B cell (primary cell): ENCODE measurements at regions not wholly inside any gene's neighbourhood (a gene's known extent, or its start where the extent isn't known, plus 50 kb on each side); places are given as distances from the start of the nearest gene placed in this dataset.

Experiments
- ATAC-seq: fragments of 200-7000 bp; cut with Tn5 transposase; one replicate; pipeline ENCODE4 v1.10.0; 2021; ENCODE audit warnings: low read depth, mild to moderate bottlenecking, moderate number of reproducible peaks, moderate library complexity
- CTCF ChIA-PET: fragments of 350-600 bp; sonication (Branson Sonifier 250); formaldehyde crosslinking; loops from one replicate; lab custom pipeline; 2021; ENCODE audit warnings: antibody characterized with exemption, inconsistent platforms; lab: Charles Lee
- POLR2A ChIA-PET: fragments of 350-600 bp; sonication (Branson Sonifier 250); formaldehyde crosslinking; loops from one replicate; lab custom pipeline; 2021; ENCODE audit warnings: antibody characterized with exemption; lab: Charles Lee
- DNase-seq: peaks from one replicate; pipeline ENCODE4 v3.0.0; 2013
- H2AFZ ChIP-seq: 2 replicates; pipeline ENCODE4 v1.6.1; 2012; ENCODE audit warnings: mild to moderate bottlenecking, low read depth, low read length; ENCODE audit not compliant: insufficient read depth, poor library complexity, severe bottlenecking
- H3K27ac ChIP-seq, 2 donors: 1 replicate in 1 of 2; 2 replicates in 1 of 2; pipeline ENCODE4 v1.5.1; 2012 to 2013; ENCODE audit warnings: low read length in 2 of 2, mild to moderate bottlenecking in 2 of 2, moderate library complexity in 1 of 2
- H3K27me3 ChIP-seq, 4 experiments: fragments of 200-600 bp in 1 of 4; sonication (generic) in 1 of 4; replicated peaks in 1 of 4; 1 replicate in 2 of 4; 2 replicates in 2 of 4; pipeline versions ENCODE4 v1.6.1 to v1.7.0; 2013 to 2016; ENCODE audit warnings: low read length in 3 of 4, mild to moderate bottlenecking in 2 of 4, mixed read lengths in 1 of 4, moderate library complexity in 1 of 4; ENCODE audit not compliant: insufficient read depth in 4 of 4, control insufficient read depth in 3 of 4; ENCODE audit errors: control extremely low read depth in 1 of 4
- H3K36me3 ChIP-seq, 2 experiments: replicated peaks in 1 of 2; 1 replicate in 1 of 2; 2 replicates in 1 of 2; pipeline versions ENCODE4 v1.6.1 to v1.7.1; 2013; ENCODE audit warnings: low read length in 1 of 2; ENCODE audit not compliant: insufficient read depth in 2 of 2, control insufficient read depth in 1 of 2; ENCODE audit errors: control extremely low read depth in 1 of 2, extremely low read depth in 1 of 2
- H3K4me1 ChIP-seq, 2 donors: fragments of 200-600 bp in 1 of 2; sonication (generic) in 1 of 2; 1 replicate in 1 of 2; 2 replicates in 1 of 2; pipeline versions ENCODE4 v1.5.1 to v1.6.1; 2013 to 2017; ENCODE audit warnings: low read length in 2 of 2; ENCODE audit not compliant: control insufficient read depth in 2 of 2, insufficient read depth in 2 of 2
- H3K4me2 ChIP-seq: replicated peaks from 2 replicates; pipeline ENCODE3; 2012; ENCODE audit warnings: mild to moderate bottlenecking, low read depth, low read length; ENCODE audit not compliant: poor library complexity, severe bottlenecking
- H3K4me3 ChIP-seq, 5 experiments: fragments of 200-600 bp in 1 of 5; sonication (generic) in 1 of 5; 1 replicate in 3 of 5; 2 replicates in 2 of 5; pipeline versions ENCODE4 v1.5.1 to v1.7.0; 2011 to 2016; ENCODE audit warnings: low read length in 4 of 5, mild to moderate bottlenecking in 4 of 5, low read depth in 2 of 5, control low read depth in 1 of 5, moderate library complexity in 1 of 5; ENCODE audit not compliant: insufficient read depth in 1 of 5; ENCODE audit errors: control extremely low read depth in 1 of 5, extremely low read depth in 1 of 5
- H3K79me2 ChIP-seq: fragments of 200-600 bp; sonication (generic); one replicate; pipeline ENCODE4 v1.6.0; 2016; ENCODE audit warnings: low read length; ENCODE audit not compliant: control insufficient read depth, insufficient read depth
- H3K9ac ChIP-seq: fragments of 200-600 bp; sonication (generic); 2 replicates; pipeline ENCODE4 v1.6.1; 2017; ENCODE audit warnings: mild to moderate bottlenecking, low read length, moderate library complexity
- H3K9me3 ChIP-seq, 3 donors: one replicate each; pipeline versions ENCODE4 v1.6.1 to v1.7.1; 2013; ENCODE audit warnings: low read length in 2 of 3; ENCODE audit not compliant: control insufficient read depth in 2 of 3, insufficient read depth in 1 of 3; ENCODE audit errors: control extremely low read depth in 1 of 3
- H4K20me1 ChIP-seq: 2 replicates; pipeline ENCODE4 v1.6.0; 2012; ENCODE audit warnings: mild to moderate bottlenecking, low read length; ENCODE audit not compliant: insufficient read depth, control insufficient read depth, poor library complexity, severe bottlenecking
- H3K27ac Mint-ChIP-seq: one replicate; pipeline ENCODE4 v1.8.0; 2021; ENCODE audit warnings: mixed read lengths
- H3K27me3 Mint-ChIP-seq: one replicate; pipeline ENCODE4 v1.8.0; 2021; ENCODE audit warnings: mixed read lengths
- H3K4me1 Mint-ChIP-seq: one replicate; pipeline ENCODE4 v1.8.0; 2021; ENCODE audit warnings: mixed read lengths
- H3K4me3 Mint-ChIP-seq: one replicate; pipeline ENCODE4 v1.8.0; 2021; ENCODE audit warnings: mixed read lengths
- H3K9me3 Mint-ChIP-seq: one replicate; pipeline ENCODE4 v1.8.0; 2022; ENCODE audit warnings: mixed read lengths; ENCODE audit not compliant: insufficient read depth
- CTCF ChIP-seq: fragments of 200-600 bp; IDR thresholded peaks from one replicate; pipeline ENCODE4 v1.8.0; 2022; ENCODE audit warnings: antibody characterized with exemption, mild to moderate bottlenecking
- EZH2 ChIP-seq: IDR thresholded peaks from 2 replicates; pipeline ENCODE4 v1.6.1; 2012; ENCODE audit warnings: borderline replicate concordance, low read depth, mild to moderate bottlenecking, moderate library complexity, low read length; ENCODE audit not compliant: insufficient read depth, poor library complexity, severe bottlenecking
- WGBS: methylation state at CpG from one replicate; pipeline ENCODE4 v1.1.5; 2013; ENCODE audit warnings: missing lambda C conversion rate; ENCODE audit not compliant: insufficient coverage; 5-methylcytosine and 5-hydroxymethylcytosine counted together
- intact Hi-C: fragments of 100-400 bp; cut with micrococcal nuclease; formaldehyde crosslinking; loops from one replicate; pipeline ENCODE4 v1.10.0; 2022

DNA sequence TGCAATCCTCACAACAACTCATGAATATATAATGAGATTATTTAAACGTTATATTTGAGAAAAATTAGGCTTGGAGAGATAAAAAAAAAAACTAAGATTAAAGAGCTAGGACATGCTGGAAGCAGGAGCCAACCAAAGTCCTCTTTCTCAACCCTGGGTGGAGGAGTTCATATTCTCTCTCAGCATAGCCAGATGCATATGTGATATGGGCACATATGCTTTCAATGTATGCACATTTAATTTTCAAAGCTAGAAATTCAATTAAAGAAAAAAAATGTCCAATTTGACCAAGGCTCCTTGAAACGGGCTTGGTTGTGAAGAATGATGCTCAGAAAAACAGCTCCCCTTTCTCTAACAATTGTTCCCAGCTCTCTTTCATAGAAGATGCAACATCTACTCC lies 61.9 kb upstream of the GRIP1 start:
- ChIA-PET CTCF (no interaction called here), POLR2A (no interaction called here)

GRCh38 chr12:66741919-66742318 lies 63.0 kb upstream of the GRIP1 start:
- Histone ChIP-seq H3K79me2 (no peaks in the 10 kb centered on the region), H3K9ac (no peak overlapping the region), H3K36me3 (no peaks in the 10 kb centered on the region), H3K27me3 (no peaks in the 10 kb centered on the region), H3K4me2 (peak overlapping the region; percentile 52), H3K27ac (no peak overlapping the region), H3K9me3 (peaks cover 0 to 5% (median 0%) of the 10 kb centered on the region in 3 donors), H2AFZ (peak overlapping the region; percentile 36), H4K20me1 (no peaks in the 10 kb centered on the region), H3K4me1 (peaks cover 14 to 16% of the 10 kb centered on the region in 2 donors), H3K4me3 (no peak overlapping the region)
- TF ChIP-seq EZH2 = no peak
- TF ChIP-seq CTCF = no peak
- Mint-ChIP-seq H3K9me3 (no peaks in the 10 kb centered on the region), H3K4me3 (no peak overlapping the region), H3K27me3 (peaks cover 31% of the 10 kb centered on the region), H3K27ac (no peak overlapping the region), H3K4me1 (peaks cover 13% of the 10 kb centered on the region)
- DNase-seq (no peak), ATAC-seq (no peak)
- ChIA-PET CTCF (no interaction called here), POLR2A (no interaction called here)
- intact Hi-C loops = no loop called here

More for the DNA sequence above, 61.9 kb upstream of the GRIP1 start:
- no peaks in the 10 kb centered on the region for H4K20me1 ChIP-seq
- no peak for DNase-seq
- peaks cover 14 to 16% of the 10 kb centered on the region in 2 donors for H3K4me1 ChIP-seq
- H2AFZ ChIP-seq = no peak overlapping the region
- H3K27me3 ChIP-seq = no peaks in the 10 kb centered on the region
- H3K27ac ChIP-seq = no peak overlapping the region
- H3K4me3 ChIP-seq = no peak overlapping the region
- intact Hi-C loops = no loop called here
- H3K4me2 ChIP-seq = no peak overlapping the region
- no CpG with 5 or more reads among the region's 2 CpGs for WGBS
- H3K4me1 Mint-ChIP-seq = peaks cover 13% of the 10 kb centered on the region
- no peaks in the 10 kb centered on the region for H3K79me2 ChIP-seq
- no peak for ATAC-seq
- no peak overlapping the region for H3K4me3 Mint-ChIP-seq
- peaks cover 0 to 5% (median 0%) of the 10 kb centered on the region in 3 donors for H3K9me3 ChIP-seq
- peaks cover 26% of the 10 kb centered on the region for H3K27me3 Mint-ChIP-seq
- H3K9ac ChIP-seq = no peak overlapping the region
- H3K36me3 ChIP-seq = no peaks in the 10 kb centered on the region
- TF ChIP-seq CTCF = no peak
- H3K9me3 Mint-ChIP-seq = no peaks in the 10 kb centered on the region
- no peak overlapping the region for H3K27ac Mint-ChIP-seq
